ENCODE measurements at regions not wholly inside any gene's neighbourhood (a gene's known extent, or its start where the extent isn't known, plus 50 kb on each side); places are given as distances from the start of the nearest gene placed in this dataset.

GRCh38 chr18:57882465-57882864 is 79.3 kb upstream of the ATP8B1 start:
- no peak for TF ChIP-seq POLR2A (IDR thresholded peaks at IDR 0.05; ENCODE audit: low read depth, low read length)
- no peak for TF ChIP-seq SPI1 (IDR thresholded peaks at IDR 0.05; ENCODE audit: low read depth, low read length)
- no peak for TF ChIP-seq TAF1 (IDR thresholded peaks at IDR 0.05; ENCODE audit: low read depth, low read length)
- TF ChIP-seq PAX5 (IDR thresholded peaks at IDR 0.05; ENCODE audit: insufficient read depth, low read length, severe bottlenecking) = no peak
- TF ChIP-seq POLR2AphosphoS5 (IDR thresholded peaks at IDR 0.05; ENCODE audit: low read depth, low read length) = no peak
- TF ChIP-seq POU2F2 (IDR thresholded peaks at IDR 0.05; ENCODE audit: low read depth, low read length) = no peak
